HG02973 (cell line): ENCODE measurements at regions not wholly inside any gene's neighbourhood (a gene's known extent, or its start where the extent isn't known, plus 50 kb on each side); places are given as distances from the start of the nearest gene placed in this dataset.

Experiments
- ATAC-seq: cut with Tn5 transposase; IDR thresholded peaks from one replicate; pipeline ENCODE4 v1.9.1; 2021; ENCODE audit warnings: moderate library complexity; ENCODE audit not compliant: unreplicated experiment

GRCh38 chr22:48276994-48277867, 1514.8 kb downstream of the TBC1D22A start:
- no peak for ATAC-seq

- no peak for ATAC-seq
These were observed 1513.0 kb downstream of the TBC1D22A start for GRCh38 chr22:48275412-48275811.

GRCh38 chr22:48270731-48271130, 1508.3 kb downstream of the TBC1D22A start:
- no peak for ATAC-seq

- no peak for ATAC-seq
These were observed 1506.5 kb downstream of the TBC1D22A start for GRCh38 chr22:48268771-48269552.

GRCh38 chr22:48268293-48268692, 1505.8 kb downstream of the TBC1D22A start:
- no peak for ATAC-seq

GRCh38 chr22:48267681-48268080, 1505.2 kb downstream of the TBC1D22A start:
- ATAC-seq, result no peak

GRCh38 chr22:48265000-48265625, 1502.7 kb downstream of the TBC1D22A start:
- no peak for ATAC-seq

GRCh38 chr22:48264586-48264985, 1502.1 kb downstream of the TBC1D22A start:
- ATAC-seq, result no peak

GRCh38 chr22:48263791-48264351, 1501.4 kb downstream of the TBC1D22A start:
- no peak for ATAC-seq

GRCh38 chr22:48263431-48263765, 1500.9 kb downstream of the TBC1D22A start:
- no peak for ATAC-seq

- ATAC-seq, result no peak
These were observed 1500.4 kb downstream of the TBC1D22A start for GRCh38 chr22:48262596-48263430.

- no peak for ATAC-seq
These were observed 1499.3 kb downstream of the TBC1D22A start for GRCh38 chr22:48261706-48262105.

- no peak for ATAC-seq
These were observed 1498.7 kb downstream of the TBC1D22A start for GRCh38 chr22:48261048-48261621.

- ATAC-seq, result no peak
These were observed 1497.7 kb downstream of the TBC1D22A start for GRCh38 chr22:48259991-48260670.

GRCh38 chr22:48258811-48259210, 1496.4 kb downstream of the TBC1D22A start:
- ATAC-seq, result no peak

GRCh38 chr22:48258064-48258701, 1495.7 kb downstream of the TBC1D22A start:
- no peak for ATAC-seq

GRCh38 chr22:48257685-48258055, 1495.2 kb downstream of the TBC1D22A start:
- ATAC-seq, result no peak

- no peak for ATAC-seq
These were observed 1494.6 kb downstream of the TBC1D22A start for GRCh38 chr22:48256776-48257684.
